IgD-negative memory B cell (primary cell): ENCODE measurements at regions not wholly inside any gene's neighbourhood (a gene's known extent, or its start where the extent isn't known, plus 50 kb on each side); places are given as distances from the start of the nearest gene placed in this dataset.

ENCODE experiments used
- H3K27ac Mint-ChIP-seq, 3 donors: one replicate each; pipeline ENCODE4 v1.8.0; 2020 to 2022; ENCODE audit warnings: mild to moderate bottlenecking in 3 of 3, mixed read lengths in 3 of 3, moderate library complexity in 1 of 3
- H3K27me3 Mint-ChIP-seq: one replicate; pipeline ENCODE4 v1.8.0; 2021; ENCODE audit warnings: mixed read lengths
- H3K36me3 Mint-ChIP-seq: one replicate; pipeline ENCODE4 v1.8.0; 2020; ENCODE audit warnings: mild to moderate bottlenecking, mixed read lengths
- H3K4me1 Mint-ChIP-seq, 3 donors: one replicate each; pipeline ENCODE4 v1.8.0; 2020 to 2022; ENCODE audit warnings: mixed read lengths in 3 of 3, mild to moderate bottlenecking in 1 of 3
- H3K4me3 Mint-ChIP-seq, 4 donors: one replicate each; pipeline ENCODE4 v1.8.0; 2020 to 2022; ENCODE audit warnings: mild to moderate bottlenecking in 4 of 4, mixed read lengths in 4 of 4, moderate library complexity in 3 of 4
- H3K9me3 Mint-ChIP-seq, 3 donors: one replicate each; pipeline ENCODE4 v1.8.0; 2020 to 2021; ENCODE audit warnings: mixed read lengths in 3 of 3, mild to moderate bottlenecking in 1 of 3

GRCh38 chr5:57842364-57843058 is 359.9 kb upstream of the ACTBL2 start:
- Mint-ChIP-seq H3K27ac (no peak overlapping the region), H3K4me3 (no peak overlapping the region), H3K9me3 (peaks cover 0 to 2% (median 2%) of the 10 kb centered on the region in 3 donors), H3K27me3 (no peaks in the 10 kb centered on the region), H3K36me3 (no peaks in the 10 kb centered on the region), H3K4me1 (no peaks in the 10 kb centered on the region)

- Mint-ChIP-seq H3K27ac (no peak overlapping the region), H3K9me3 (peaks cover 0 to 5% (median 2%) of the 10 kb centered on the region in 3 donors), H3K36me3 (no peaks in the 10 kb centered on the region), H3K4me1 (no peaks in the 10 kb centered on the region), H3K27me3 (no peaks in the 10 kb centered on the region), H3K4me3 (no peak overlapping the region)
Observed at GRCh38 chr5:57841676-57842363, 359.2 kb upstream of the ACTBL2 start.

GRCh38 chr5:57839437-57840079 is 356.9 kb upstream of the ACTBL2 start:
- no peaks in the 10 kb centered on the region for H3K4me1 Mint-ChIP-seq

GRCh38 chr5:57839025-57839424 is 356.4 kb upstream of the ACTBL2 start:
- no peaks in the 10 kb centered on the region for H3K4me1 Mint-ChIP-seq
- peaks cover 0 to 9% (median 0%) of the 10 kb centered on the region in 3 donors for H3K9me3 Mint-ChIP-seq
- H3K27me3 Mint-ChIP-seq, result no peaks in the 10 kb centered on the region
- H3K36me3 Mint-ChIP-seq, result no peaks in the 10 kb centered on the region
- no peak overlapping the region for H3K4me3 Mint-ChIP-seq
- H3K27ac Mint-ChIP-seq, result no peak overlapping the region

More at GRCh38 chr5:57839437-57840079, 356.9 kb upstream of the ACTBL2 start:
- Mint-ChIP-seq H3K27ac (no peak overlapping the region), H3K4me3 (no peak overlapping the region), H3K27me3 (no peaks in the 10 kb centered on the region), H3K9me3 (peaks cover 0 to 9% (median 0%) of the 10 kb centered on the region in 3 donors), H3K36me3 (no peaks in the 10 kb centered on the region)

GRCh38 chr5:57836921-57837320 is 354.3 kb upstream of the ACTBL2 start:
- H3K9me3 Mint-ChIP-seq, result peaks cover 0 to 9% (median 0%) of the 10 kb centered on the region in 3 donors
- no peaks in the 10 kb centered on the region for H3K4me1 Mint-ChIP-seq
- no peak overlapping the region for H3K4me3 Mint-ChIP-seq
- no peak overlapping the region for H3K27ac Mint-ChIP-seq
- H3K36me3 Mint-ChIP-seq, result no peaks in the 10 kb centered on the region
- H3K27me3 Mint-ChIP-seq, result no peaks in the 10 kb centered on the region

- H3K36me3 Mint-ChIP-seq, result no peaks in the 10 kb centered on the region
- no peak overlapping the region for H3K27ac Mint-ChIP-seq
- H3K4me1 Mint-ChIP-seq, result no peaks in the 10 kb centered on the region
- no peaks in the 10 kb centered on the region for H3K27me3 Mint-ChIP-seq
- no peak overlapping the region for H3K4me3 Mint-ChIP-seq
- H3K9me3 Mint-ChIP-seq, result peaks cover 0 to 9% (median 0%) of the 10 kb centered on the region in 3 donors
Observed at GRCh38 chr5:57836331-57836730, 353.7 kb upstream of the ACTBL2 start.

GRCh38 chr5:57834829-57835608 is 352.4 kb upstream of the ACTBL2 start:
- Mint-ChIP-seq H3K27ac (no peak overlapping the region), H3K27me3 (no peaks in the 10 kb centered on the region), H3K36me3 (no peaks in the 10 kb centered on the region), H3K9me3 (peaks cover 0 to 9% (median 0%) of the 10 kb centered on the region in 3 donors), H3K4me3 (no peak overlapping the region), H3K4me1 (no peaks in the 10 kb centered on the region)

- H3K4me1 Mint-ChIP-seq, result no peaks in the 10 kb centered on the region
- H3K27ac Mint-ChIP-seq, result no peak overlapping the region
- peaks cover 0 to 9% (median 0%) of the 10 kb centered on the region in 3 donors for H3K9me3 Mint-ChIP-seq
- no peaks in the 10 kb centered on the region for H3K36me3 Mint-ChIP-seq
- H3K27me3 Mint-ChIP-seq, result no peaks in the 10 kb centered on the region
- H3K4me3 Mint-ChIP-seq, result no peak overlapping the region
Observed at GRCh38 chr5:57833489-57833888, 350.9 kb upstream of the ACTBL2 start.

- Mint-ChIP-seq H3K27me3 (no peaks in the 10 kb centered on the region), H3K4me3 (no peak overlapping the region), H3K27ac (no peak overlapping the region)
Observed at GRCh38 chr5:57832875-57833274, 350.3 kb upstream of the ACTBL2 start.

GRCh38 chr5:57831932-57832331 is 349.3 kb upstream of the ACTBL2 start:
- no peak overlapping the region for H3K4me3 Mint-ChIP-seq
- H3K27me3 Mint-ChIP-seq, result no peaks in the 10 kb centered on the region
- H3K9me3 Mint-ChIP-seq, result peaks cover 0 to 7% (median 0%) of the 10 kb centered on the region in 3 donors
- H3K36me3 Mint-ChIP-seq, result no peaks in the 10 kb centered on the region
- H3K4me1 Mint-ChIP-seq, result no peaks in the 10 kb centered on the region
- H3K27ac Mint-ChIP-seq, result no peak overlapping the region

More at GRCh38 chr5:57832875-57833274, 350.3 kb upstream of the ACTBL2 start:
- peaks cover 0 to 9% (median 0%) of the 10 kb centered on the region in 3 donors for H3K9me3 Mint-ChIP-seq
- no peaks in the 10 kb centered on the region for H3K4me1 Mint-ChIP-seq
- H3K36me3 Mint-ChIP-seq, result no peaks in the 10 kb centered on the region

- no peaks in the 10 kb centered on the region for H3K4me1 Mint-ChIP-seq
- peaks cover 0 to 2% (median 0%) of the 10 kb centered on the region in 3 donors for H3K9me3 Mint-ChIP-seq
- H3K27me3 Mint-ChIP-seq, result no peaks in the 10 kb centered on the region
- H3K36me3 Mint-ChIP-seq, result no peaks in the 10 kb centered on the region
- H3K27ac Mint-ChIP-seq, result no peak overlapping the region
- no peak overlapping the region for H3K4me3 Mint-ChIP-seq
Observed at GRCh38 chr5:57831090-57831489, 348.5 kb upstream of the ACTBL2 start.

GRCh38 chr5:57828221-57828620 is 345.6 kb upstream of the ACTBL2 start:
- no peak overlapping the region for H3K4me3 Mint-ChIP-seq
- no peak overlapping the region for H3K27ac Mint-ChIP-seq
- H3K36me3 Mint-ChIP-seq, result no peaks in the 10 kb centered on the region
- H3K9me3 Mint-ChIP-seq, result peaks cover 0 to 4% (median 0%) of the 10 kb centered on the region in 3 donors
- no peaks in the 10 kb centered on the region for H3K27me3 Mint-ChIP-seq
- H3K4me1 Mint-ChIP-seq, result no peaks in the 10 kb centered on the region

- Mint-ChIP-seq H3K36me3 (no peaks in the 10 kb centered on the region), H3K27me3 (no peaks in the 10 kb centered on the region), H3K4me3 (no peak overlapping the region), H3K9me3 (peaks cover 0 to 4% (median 2%) of the 10 kb centered on the region in 3 donors), H3K27ac (no peak overlapping the region), H3K4me1 (no peaks in the 10 kb centered on the region)
Observed at GRCh38 chr5:57825031-57825686, 342.5 kb upstream of the ACTBL2 start.

- Mint-ChIP-seq H3K9me3 (peaks cover 0 to 4% (median 2%) of the 10 kb centered on the region in 3 donors), H3K4me1 (no peaks in the 10 kb centered on the region), H3K36me3 (no peaks in the 10 kb centered on the region), H3K27me3 (peaks cover 1% of the 10 kb centered on the region), H3K27ac (no peak overlapping the region), H3K4me3 (no peak overlapping the region)
Observed at GRCh38 chr5:57824623-57825022, 342.0 kb upstream of the ACTBL2 start.
